Left hindlimb (tissue), 1 donor: ENCODE measurements at regions not wholly inside any gene's neighbourhood (a gene's known extent, or its start where the extent isn't known, plus 50 kb on each side); places are given as distances from the start of the nearest gene placed in this dataset.

Experiments
- DNase-seq: peaks from one replicate; pipeline ENCODE4 v3.0.0-alpha.2; 2018

DNA sequence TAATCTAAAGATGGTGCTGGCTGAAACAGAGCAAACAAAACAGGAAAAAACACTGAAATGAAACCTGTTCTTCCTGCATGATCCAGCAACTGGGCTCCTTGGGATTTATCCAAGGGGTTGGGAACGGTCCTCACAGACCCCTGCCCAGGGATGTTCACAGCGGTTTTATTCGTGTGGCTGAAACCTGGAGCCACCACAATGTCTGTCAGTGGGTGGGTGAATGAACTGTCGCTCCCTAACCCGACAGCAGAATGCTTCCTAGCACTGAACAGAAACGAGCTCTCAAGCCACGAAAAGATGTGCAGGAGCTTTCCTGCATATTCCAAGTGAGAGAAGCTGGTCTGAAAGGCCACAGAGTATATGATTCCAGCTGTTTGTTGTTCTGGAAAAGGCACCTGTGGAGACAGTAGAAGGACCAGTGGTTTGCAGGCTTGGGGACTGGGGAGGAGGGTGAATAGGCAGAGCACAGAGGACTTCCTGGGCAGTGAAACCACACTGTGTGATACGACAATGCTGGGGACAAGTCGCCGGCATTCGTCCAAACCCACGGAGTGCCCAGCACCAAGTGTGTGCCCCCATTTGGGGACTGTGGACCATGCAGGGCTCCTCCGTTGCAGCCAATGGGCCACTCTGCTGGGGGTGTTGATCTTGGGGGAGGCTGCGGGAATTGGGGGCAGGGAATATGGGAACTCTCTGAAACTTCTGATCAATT is 73.9 kb downstream of the TEX29 start:
- no peak for DNase-seq

DNA sequence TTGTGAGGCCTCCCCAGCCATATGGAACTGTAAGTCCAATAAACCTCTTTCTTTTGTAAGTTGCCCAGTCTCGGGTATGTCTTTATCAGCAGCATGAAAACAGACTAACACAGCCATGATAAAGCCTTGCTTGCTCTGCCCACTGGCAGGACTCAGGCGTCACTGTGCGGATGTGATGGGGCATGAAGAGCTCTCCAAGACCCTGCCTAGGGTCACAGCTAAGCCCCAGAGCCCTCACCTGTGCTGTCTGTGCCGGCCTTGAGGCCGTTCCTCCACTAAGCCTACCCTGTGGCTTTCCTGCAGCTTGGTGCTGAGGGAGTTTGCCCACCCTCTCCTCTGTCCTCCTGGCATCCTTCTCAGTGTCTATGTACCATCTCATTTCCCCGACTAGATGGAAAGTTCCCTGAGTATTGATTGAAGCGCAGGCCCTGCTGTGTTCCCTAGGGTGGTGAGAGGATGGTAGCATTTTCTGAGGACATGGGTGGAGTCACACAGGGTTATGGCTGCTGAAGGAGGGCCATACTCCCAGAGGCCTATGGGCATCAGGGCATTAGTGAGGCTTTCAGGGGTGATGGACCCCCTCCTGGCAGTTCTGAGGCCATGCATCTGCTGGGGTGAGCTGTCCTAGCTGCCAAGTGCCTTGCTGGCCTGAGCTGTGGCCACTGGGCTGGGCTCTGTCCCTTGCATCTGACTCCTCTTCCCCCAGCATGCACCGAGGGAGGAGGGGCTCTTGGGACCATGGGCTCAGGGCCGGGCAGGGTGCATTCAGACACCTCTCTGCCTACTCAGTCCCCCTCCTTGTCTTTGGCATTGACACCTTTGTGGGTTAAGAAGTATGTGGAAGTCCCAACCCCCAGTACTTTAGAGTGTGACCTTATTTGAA is 75.3 kb downstream of the TEX29 start:
- DNase-seq: no peak

DNA sequence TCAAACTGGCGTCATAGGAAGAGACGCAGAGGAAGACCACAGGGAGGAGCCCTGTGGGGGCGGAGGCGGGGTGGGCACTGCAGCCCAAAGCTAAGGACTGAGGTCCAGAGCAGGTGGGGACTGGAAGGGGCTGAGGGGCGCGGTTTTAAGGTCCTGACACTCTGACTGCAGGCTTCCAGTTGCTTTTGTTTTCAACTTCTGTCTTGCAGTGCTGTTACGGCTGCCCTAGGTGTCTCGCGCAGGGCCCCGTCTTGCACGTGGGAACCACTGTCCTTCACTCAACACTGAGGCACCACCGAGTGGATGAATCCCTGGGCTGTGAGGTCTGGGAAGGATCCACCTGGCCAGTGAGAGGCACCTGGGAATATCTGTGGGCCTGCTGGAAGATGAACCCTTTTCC is 76.0 kb downstream of the TEX29 start:
- no peak for DNase-seq

DNA sequence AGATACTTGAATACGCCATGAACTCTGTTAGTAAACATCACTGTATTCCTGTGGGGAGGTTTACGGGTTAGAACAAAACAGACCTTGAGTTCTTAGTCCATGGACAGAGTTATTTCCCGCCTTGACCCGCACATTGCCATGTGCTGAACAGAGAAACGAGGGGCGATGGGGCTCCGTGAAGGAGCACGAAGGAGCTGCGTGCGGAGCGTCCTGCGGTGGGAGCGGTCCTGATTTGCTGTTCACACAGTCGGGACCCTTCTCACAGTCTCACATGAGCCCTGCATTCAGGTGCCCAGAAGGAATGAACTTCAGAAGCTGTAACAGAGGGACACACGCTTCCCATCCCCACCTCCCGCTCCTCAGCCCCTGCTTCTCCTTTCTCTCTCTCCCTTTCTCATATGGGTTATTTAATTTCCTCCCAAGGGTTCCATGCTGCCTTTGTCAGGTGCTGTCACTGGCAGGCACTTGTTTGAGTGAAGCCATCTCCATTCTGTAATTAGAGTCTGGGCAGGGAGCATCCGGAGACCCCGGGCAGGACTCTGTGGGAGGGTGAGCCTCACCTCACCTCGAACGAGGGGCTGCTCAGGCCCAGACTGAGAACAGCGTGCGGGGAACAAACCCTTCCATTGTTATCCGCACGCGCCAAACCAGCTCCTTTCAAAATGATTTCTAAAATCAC is 76.9 kb downstream of the TEX29 start:
- DNase-seq: no peak

DNA sequence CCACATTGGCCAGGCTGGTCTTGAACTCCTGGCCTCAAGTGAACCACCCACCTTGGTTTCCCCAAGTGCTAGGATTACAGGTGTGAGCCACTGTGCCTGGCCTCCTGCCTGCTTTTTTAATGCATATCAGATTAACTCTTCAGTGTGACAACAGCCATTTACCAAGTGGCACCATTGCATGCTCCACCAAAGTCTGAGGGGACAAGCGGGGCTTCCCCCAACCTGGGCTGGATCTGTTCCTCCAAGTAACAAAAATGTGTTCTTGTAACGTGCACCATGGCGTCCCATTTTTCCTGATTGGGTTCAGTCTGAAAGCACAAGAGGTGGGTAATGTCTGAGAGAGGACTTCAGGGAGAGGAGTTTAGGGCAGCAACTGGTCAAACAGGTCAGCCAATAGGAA is 77.8 kb downstream of the TEX29 start:
- DNase-seq: no peak

DNA sequence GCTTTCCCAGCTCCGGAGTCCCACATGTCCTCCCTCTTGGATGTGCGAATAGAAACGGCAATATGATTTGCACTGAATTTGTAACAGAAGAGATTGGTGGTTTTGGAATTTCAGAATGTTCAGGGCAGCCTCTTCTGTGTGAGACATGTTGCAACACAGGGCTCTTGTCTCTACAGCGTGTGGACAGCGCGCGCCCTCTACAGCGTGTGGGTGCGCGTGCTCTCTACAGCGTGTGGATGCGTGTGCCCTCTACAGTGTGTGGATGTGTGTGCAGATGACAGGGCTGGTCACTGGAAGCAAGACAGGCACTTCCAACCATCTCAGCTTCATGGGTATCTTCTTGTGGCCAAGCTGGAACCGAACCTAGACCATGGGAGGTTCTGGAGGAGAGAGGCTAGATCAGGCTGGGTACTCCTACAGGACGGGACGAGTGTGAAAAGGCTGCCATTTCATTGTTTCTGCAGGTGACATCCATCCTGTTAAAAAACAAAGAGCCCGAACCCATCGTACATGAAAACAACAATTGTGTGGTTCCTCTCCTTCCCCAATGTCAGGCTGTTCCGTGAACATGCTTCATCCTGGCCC is 78.4 kb downstream of the TEX29 start:
- DNase-seq: no peak

DNA sequence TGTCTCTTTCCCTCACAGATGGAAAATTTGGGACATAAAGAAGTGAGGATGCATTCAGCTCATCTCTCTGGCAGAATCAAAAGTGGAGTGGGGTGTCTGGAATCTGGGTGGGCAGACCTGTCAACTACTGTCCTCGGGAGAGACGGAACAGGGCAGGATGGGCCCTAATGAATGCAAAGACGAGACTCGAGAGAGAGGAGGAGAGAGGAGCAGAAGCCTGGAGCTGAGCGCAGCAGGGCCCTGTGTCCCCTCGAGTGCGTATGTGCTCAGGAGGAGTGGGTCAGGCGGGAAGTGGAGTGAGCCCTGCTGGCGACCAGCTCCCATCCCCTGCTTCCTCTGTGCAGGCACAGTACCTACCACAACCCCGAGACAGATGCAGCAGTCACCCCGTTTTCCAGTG is 78.9 kb downstream of the TEX29 start:
- no peak for DNase-seq

DNA sequence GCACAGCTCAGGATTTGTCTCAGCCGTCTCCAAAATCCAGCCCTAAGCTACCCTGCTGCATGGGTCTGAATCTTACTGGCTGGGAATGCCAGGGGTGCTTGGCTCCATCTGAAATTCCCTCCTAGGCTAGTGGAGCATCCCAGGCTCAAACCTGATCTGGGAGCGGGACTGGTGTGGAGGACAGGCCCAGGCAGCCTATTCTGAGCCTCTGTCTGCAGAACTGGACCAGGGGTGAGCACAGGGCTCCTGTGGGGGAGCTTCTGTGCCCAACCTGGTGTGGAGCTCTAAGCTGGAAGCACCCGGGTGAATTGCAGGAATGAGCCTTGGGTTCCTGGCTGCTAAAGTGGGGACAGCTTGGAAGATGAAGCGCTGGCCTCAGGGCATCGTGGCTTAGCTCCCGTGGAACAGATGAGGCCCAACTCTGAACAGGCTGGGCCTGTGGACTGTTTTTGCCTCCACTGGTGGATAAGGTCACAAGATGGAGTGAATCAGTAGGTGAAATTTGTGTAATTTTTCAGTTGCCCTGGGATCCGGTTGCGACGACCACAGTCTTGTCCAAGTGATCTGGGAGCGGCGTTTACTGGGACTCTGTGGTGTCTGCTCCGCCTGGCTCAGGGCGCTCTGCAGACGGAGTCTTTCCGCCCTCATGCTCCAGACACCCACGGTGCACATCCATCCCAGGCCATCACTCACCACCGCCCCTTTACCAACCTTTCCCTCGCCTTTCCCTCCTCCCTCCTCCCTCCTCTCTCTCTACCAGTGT is 79.5 kb downstream of the TEX29 start:
- no peak for DNase-seq

DNA sequence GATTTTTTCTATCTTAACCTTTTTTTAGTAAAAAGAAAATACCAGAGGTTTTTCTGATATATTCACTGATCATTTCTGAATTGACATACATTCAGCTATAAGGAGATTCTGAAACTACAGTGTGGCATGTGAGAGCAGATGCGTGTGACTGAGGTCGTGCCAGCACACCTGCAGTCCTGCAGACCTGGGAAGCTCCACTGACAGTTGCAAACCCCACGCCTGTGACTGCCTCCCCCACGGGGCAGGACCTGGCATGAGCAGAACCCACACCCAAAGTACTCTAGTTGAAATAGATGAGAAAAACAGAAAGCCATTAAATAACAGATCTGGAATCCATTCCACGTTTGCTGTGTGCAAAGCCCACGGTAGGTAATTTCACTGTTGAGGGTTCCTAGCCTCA is 80.7 kb downstream of the TEX29 start:
- no peak for DNase-seq

DNA sequence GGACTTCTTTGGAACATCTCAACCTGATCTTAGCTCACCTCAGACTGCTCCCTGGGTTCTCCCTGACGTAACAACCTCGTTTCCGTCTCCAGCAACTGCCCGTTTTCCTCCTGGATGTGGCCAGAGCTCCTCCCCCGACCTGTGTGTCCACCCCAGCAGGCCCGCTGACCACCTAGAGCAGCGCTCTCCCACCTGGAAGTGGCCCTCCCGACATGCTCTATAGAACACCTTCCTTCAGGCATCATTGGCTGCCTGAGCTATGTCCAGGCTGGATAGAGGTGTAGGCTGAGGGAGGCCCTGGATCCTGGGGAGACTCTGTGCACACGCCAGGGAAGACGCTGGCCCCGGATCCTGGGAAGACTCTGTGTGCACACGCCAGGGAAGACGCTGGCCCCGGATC is 81.3 kb downstream of the TEX29 start:
- no peak for DNase-seq

DNA sequence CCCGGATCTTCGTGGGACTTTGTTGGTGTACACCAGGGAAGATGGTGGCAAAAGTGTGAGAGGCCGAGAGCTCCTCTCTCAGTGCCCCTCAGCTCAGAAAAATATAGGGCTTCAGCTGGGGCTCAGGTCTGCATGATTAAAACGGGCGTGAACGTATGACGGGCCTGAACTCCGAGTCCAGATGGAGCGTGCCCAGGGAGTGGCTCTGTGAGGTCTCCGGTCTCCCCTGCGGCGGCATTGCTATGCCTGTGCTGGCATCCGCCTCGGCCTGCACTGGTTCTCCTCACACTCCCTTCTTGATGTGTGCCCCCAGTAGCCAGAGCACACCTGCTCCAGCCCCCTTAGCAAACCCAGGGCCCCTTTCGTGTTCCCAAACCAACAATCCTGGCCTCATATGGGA is 82.0 kb downstream of the TEX29 start:
- no peak for DNase-seq

DNA sequence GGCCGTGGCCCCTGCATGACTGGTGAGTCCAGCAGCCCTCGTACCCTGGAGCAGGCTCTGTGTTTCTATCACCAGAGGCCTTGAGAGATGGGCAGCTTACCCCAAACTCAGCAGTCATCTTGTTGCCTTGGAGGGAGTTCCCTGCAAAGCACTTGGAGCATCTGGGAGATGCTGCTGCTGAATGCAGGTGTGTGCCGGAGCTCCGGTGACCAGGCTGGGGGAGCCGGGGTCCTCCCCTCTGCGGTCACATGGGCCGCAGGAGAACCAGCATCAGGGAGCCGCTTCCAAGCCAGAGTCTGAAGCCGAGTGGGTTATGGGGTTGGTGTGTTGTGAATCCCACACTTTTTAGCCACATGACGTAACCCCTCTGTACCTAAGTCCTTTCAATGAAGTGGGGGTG is 82.8 kb downstream of the TEX29 start:
- DNase-seq: no peak

DNA sequence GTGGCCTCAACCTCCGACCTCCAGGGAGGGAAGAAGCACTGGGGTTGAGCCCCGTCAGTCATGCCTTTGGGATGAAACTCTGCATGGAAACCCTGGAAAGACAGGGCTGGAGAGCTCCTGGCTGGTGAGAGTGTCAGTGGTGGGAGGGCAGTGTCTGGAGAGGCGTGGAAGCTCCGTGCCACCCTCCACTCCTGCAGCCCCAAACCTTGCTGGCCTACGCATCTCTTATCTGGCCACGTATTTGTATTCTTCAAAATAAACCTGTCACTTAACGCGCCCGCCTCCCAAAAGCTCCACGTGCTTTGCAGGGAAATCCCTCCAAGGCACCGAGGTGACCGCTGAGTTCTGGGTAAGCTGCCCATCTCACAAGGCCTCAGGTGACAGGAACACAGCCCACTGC is 84.3 kb downstream of the TEX29 start:
- no peak for DNase-seq

DNA sequence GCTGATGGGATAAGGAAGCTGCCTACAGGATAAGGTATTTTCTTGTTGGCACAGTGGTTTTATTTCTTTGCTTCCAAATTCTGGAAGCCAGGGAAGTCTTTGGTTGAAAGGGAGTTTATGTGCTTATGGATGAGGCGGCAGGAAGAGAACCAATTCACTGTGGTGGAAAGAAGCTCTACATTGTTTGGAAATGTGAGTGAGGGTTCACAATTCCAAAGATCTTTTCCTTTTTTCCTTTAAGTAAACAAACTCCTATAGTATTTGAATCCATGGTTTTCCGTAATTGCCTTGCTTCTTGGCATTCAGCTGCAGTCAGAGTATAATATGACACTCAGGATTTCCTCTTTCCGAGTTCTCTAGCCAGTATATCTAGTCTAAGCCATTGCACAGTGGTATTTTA is 86.2 kb downstream of the TEX29 start:
- no peak for DNase-seq

DNA sequence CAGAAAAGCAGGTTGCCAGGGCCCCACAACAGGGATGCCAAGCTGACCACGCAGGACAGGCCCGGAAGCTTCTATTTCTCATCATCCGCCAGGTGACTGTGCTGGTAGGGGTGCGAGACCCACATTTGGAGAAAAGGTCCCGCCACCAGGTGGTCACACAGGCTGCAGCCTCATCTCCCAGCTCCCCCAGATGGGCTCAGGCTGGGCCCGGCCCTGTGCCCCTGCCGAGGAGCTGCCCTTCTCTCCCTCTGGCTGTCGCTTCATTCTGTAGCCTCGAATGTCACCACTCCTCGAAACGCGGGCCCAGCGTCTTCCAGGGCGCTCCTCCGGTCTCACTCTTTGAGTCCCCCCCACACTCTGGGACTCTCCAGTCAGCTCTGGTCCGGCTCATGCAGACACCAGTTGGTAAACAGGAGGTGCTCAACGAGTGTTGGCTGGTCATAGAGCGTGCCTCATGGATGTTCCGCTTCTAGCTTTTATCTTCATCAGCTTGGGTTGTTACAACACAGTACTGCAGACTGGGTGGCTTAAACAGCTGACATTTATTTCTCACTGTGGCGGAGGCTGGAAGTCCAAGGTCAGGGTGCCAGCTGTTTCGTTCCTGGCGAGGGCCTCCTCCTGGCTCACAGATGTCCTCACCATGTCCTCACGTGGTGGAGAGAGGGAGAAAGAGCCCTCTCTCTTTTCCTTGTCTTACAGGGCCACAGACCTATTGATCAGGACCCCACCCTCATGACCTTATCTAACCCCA is 87.1 kb downstream of the TEX29 start:
- DNase-seq: no peak

DNA sequence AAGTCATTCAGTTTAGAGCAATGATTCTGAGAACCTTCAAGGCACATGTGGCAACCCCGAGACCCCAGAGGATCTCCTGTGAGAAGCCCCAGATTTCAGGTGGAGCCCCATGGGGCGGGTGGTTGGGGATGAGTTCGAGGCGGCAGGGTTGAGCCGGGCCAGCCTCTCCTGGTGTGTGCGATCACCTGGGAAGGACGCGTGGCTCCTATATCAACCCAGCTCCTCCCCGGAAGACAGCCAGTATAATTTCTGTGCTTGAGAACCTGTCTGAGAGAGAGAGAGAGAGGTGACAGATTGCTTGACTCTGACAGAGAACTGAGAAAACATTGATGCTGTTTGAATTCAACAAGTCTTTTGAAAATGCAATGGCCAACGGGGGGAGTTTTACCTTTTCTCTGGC is 89.0 kb downstream of the TEX29 start:
- DNase-seq: no peak

DNA sequence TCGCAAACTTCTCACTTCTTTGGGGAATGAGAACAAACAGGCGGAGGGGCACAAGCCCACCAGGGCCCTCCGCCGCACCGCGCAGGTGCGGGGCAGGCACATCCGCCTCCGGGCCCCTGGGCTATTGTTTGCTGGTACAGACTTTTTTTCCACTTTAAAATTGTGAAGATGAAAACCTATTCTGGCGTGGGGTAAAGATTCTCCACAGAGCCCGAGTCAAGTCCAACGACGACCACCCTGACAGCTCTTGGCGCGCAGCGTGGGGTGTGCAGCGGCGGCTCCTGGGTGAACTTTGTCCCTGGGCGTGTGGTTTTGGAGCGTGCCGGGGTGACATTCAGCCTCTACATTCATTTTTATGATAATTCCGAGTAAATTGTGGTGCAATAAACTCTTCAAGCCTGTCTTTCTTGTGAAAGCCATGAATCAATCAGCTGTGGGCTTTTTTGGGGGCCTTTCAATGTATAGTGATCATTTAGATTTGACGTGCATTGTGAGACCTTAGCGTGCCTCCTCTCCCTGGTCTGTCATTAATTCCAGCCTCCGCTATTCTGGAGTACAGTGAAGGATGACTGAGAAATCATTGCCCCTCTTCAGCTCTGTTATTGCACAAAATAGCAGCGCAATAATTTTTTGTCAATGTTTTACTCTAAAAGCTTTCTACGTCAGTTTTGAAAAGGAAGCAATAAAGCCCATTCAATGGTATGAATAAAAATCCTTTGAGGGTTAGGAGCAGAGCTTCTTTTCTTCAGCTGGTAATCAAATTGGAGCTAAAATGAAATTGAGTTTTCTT is 90.0 kb downstream of the TEX29 start:
- no peak for DNase-seq

DNA sequence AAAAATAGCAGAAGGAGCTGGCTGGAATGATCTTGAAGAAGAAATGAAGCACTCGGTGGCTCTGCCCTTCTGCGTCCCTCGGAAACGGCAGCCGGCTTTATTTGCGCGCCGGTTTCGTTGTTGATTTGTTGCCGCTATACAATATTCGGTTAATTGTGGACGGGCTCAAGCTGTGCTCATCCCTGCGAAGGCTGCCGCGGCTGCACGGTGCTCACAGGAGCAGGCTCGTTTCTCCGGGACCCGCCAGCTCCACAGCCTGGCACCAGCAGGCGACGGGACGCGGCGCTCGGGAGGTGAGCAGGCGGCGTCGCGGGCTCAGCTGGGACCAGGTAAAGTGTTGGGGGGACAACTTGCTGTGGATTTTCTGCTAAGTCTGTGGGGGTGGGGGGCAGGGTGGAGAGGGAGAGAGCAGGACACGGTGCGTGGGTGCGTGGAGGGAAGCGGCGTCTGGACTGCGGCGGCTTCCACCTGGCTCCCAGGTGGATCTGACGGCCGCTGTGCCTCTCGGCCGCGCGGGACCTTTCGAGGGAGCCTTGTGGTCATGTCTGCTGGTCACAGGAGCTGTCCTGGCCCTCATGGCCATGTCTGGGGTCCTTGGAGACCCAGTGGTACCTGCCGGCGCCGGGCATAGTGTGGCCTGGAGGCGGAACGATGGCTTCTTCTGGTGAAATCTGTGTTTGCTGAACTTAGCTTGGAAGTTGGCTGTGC is 90.9 kb downstream of the TEX29 start:
- no peak for DNase-seq

DNA sequence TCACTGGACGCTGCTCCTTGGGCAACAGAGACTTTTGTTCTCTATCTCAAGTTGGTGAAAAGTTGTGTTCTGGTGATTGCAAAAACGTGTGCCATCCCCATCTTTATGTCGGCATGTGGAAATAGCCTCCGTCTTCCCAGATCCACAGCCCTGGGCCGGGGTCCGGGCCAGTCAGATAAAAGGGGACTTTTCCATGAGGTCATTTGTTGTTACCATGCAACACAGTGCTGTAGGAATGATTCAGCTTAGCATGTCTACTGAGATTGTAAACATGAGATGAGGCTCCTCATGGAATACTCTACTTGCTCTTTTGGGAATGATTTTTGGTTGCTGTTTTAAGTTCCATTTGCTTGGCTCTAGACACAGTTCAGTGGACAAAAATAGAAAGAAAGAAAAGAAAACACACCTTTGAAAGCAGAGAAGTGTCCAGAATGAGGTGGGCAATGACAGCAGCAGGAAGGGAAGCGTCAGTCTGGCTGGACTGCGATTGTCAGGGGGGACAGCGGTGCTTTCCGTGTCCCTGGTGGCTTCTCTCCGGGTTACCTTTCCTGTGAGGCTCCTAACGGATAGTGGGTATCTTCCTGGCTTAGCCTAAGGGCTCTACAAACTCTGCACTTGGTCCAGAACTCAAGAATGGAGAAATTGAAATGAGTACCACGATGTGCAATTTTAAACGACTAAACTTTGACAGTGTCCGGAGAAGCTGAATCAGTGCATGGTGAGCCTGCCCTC is 91.6 kb downstream of the TEX29 start:
- no peak for DNase-seq
